ENCODE measurements at regions not wholly inside any gene's neighbourhood (a gene's known extent, or its start where the extent isn't known, plus 50 kb on each side); places are given as distances from the start of the nearest gene placed in this dataset.

GRCh38 chrX:42944381-42944998 is 166.5 kb upstream of the PPP1R2C start:
- no peak for DNase-seq (ENCODE audit: low read depth in 3 of 3, low spot score in 2 of 3)

GRCh38 chrX:42946544-42947194 is 168.7 kb upstream of the PPP1R2C start:
- DNase-seq (ENCODE audit: low read depth in 3 of 3, low spot score in 2 of 3): no peak

- DNase-seq (ENCODE audit: low read depth in 3 of 3, low spot score in 2 of 3): no peak
Observed at GRCh38 chrX:42948723-42949657, 171.0 kb upstream of the PPP1R2C start.

GRCh38 chrX:42951747-42952146 is 173.8 kb upstream of the PPP1R2C start:
- DNase-seq (ENCODE audit: low read depth in 3 of 3, low spot score in 2 of 3): no peak

- no peak for DNase-seq (ENCODE audit: low read depth in 3 of 3, low spot score in 2 of 3)
Observed at GRCh38 chrX:42952621-42953020, 174.7 kb upstream of the PPP1R2C start.

GRCh38 chrX:42954880-42955279 is 176.9 kb upstream of the PPP1R2C start:
- no peak for DNase-seq (ENCODE audit: low read depth in 3 of 3, low spot score in 2 of 3)

- no peak for DNase-seq (ENCODE audit: low read depth in 3 of 3, low spot score in 2 of 3)
Observed at GRCh38 chrX:42955349-42955748, 177.4 kb upstream of the PPP1R2C start.

- no peak for DNase-seq (ENCODE audit: low read depth in 3 of 3, low spot score in 2 of 3)
Observed at GRCh38 chrX:42967681-42968300, 189.8 kb upstream of the PPP1R2C start.

GRCh38 chrX:42973321-42973720 is 195.4 kb upstream of the PPP1R2C start:
- DNase-seq (ENCODE audit: low read depth in 3 of 3, low spot score in 2 of 3): no peak

- no peak for DNase-seq (ENCODE audit: low read depth in 3 of 3, low spot score in 2 of 3)
Observed at GRCh38 chrX:42975906-42976305, 197.9 kb upstream of the PPP1R2C start.

- DNase-seq (ENCODE audit: low read depth in 3 of 3, low spot score in 2 of 3): no peak
Observed at GRCh38 chrX:42976746-42977366, 198.9 kb upstream of the PPP1R2C start.

GRCh38 chrX:42978655-42979379 is 200.9 kb upstream of the PPP1R2C start:
- no peak for DNase-seq (ENCODE audit: low read depth in 3 of 3, low spot score in 2 of 3)

- no peak for DNase-seq (ENCODE audit: low read depth in 3 of 3, low spot score in 2 of 3)
Observed at GRCh38 chrX:42988700-42989099, 210.7 kb upstream of the PPP1R2C start.

- no peak for DNase-seq (ENCODE audit: low read depth in 3 of 3, low spot score in 2 of 3)
Observed at GRCh38 chrX:42992199-42992943, 214.4 kb upstream of the PPP1R2C start.

- no peak for DNase-seq (ENCODE audit: low read depth in 3 of 3, low spot score in 2 of 3)
Observed at GRCh38 chrX:42996861-42997260, 218.9 kb upstream of the PPP1R2C start.

- DNase-seq (ENCODE audit: low read depth in 3 of 3, low spot score in 2 of 3): no peak
Observed at GRCh38 chrX:43000121-43000520, 222.2 kb upstream of the PPP1R2C start.

GRCh38 chrX:43002526-43003203 is 224.7 kb upstream of the PPP1R2C start:
- DNase-seq (ENCODE audit: low read depth in 3 of 3, low spot score in 2 of 3): no peak

GRCh38 chrX:43003204-43003565 is 225.2 kb upstream of the PPP1R2C start:
- no peak for DNase-seq (ENCODE audit: low read depth in 3 of 3, low spot score in 2 of 3)

- no peak for DNase-seq (ENCODE audit: low read depth in 3 of 3, low spot score in 2 of 3)
Observed at GRCh38 chrX:43003939-43004338, 226.0 kb upstream of the PPP1R2C start.

Measured in right renal cortex interstitium (tissue), 3 donors.